GM12872 (cell line): ENCODE measurements at regions not wholly inside any gene's neighbourhood (a gene's known extent, or its start where the extent isn't known, plus 50 kb on each side); places are given as distances from the start of the nearest gene placed in this dataset.
A peak's percentile ranks its signal among the peaks of the same experiment; 100 is the strongest.

ENCODE experiments used
- CTCF ChIP-seq: IDR thresholded peaks from 3 replicates; pipeline ENCODE4 v1.5.1; 2011; ENCODE audit warnings: low read depth, mild to moderate bottlenecking, low read length, moderate library complexity; ENCODE audit not compliant: insufficient read depth

- no peak for TF ChIP-seq CTCF
These were observed 96.8 kb upstream of the NLGN4X start for GRCh38 chrX:6325437-6325836.

- TF ChIP-seq CTCF, result no peak
These were observed 84.7 kb upstream of the NLGN4X start for GRCh38 chrX:6313356-6313755.

- TF ChIP-seq CTCF, result no peak
These were observed 82.9 kb upstream of the NLGN4X start for GRCh38 chrX:6311540-6311939.

- no peak for TF ChIP-seq CTCF
These were observed 78.5 kb upstream of the NLGN4X start for GRCh38 chrX:6307156-6307555.

- no peak for TF ChIP-seq CTCF
These were observed 71.1 kb upstream of the NLGN4X start for GRCh38 chrX:6299724-6300123.

GRCh38 chrX:6293716-6294115 is 65.0 kb upstream of the NLGN4X start:
- TF ChIP-seq CTCF, result no peak

GRCh38 chrX:6292599-6292998 is 63.9 kb upstream of the NLGN4X start:
- TF ChIP-seq CTCF, result 0 out of 3 replicates have a peak, but pooled peaks have one; percentile 9

GRCh38 chrX:6291444-6291843 is 62.8 kb upstream of the NLGN4X start:
- no peak for TF ChIP-seq CTCF
